Neural crest cell (in vitro differentiated cells): ENCODE measurements at regions not wholly inside any gene's neighbourhood (a gene's known extent, or its start where the extent isn't known, plus 50 kb on each side); places are given as distances from the start of the nearest gene placed in this dataset.

Experiments used
- DNase-seq: peaks from one replicate; pipeline ENCODE4 v3.0.0; 2021; ENCODE audit warnings: low read depth, mixed read lengths, low spot score
- H3K27ac Mint-ChIP-seq: one replicate; pipeline ENCODE4 v1.8.0; 2021; ENCODE audit warnings: mild to moderate bottlenecking, mixed read lengths; ENCODE audit not compliant: unreplicated experiment
- H3K27me3 Mint-ChIP-seq: 2 replicates; pipeline ENCODE4 v1.8.0; 2021; ENCODE audit warnings: low read depth, mild to moderate bottlenecking, mixed read lengths
- H3K36me3 Mint-ChIP-seq: 2 replicates; pipeline ENCODE4 v1.8.0; 2021; ENCODE audit warnings: low read depth, mild to moderate bottlenecking, mixed read lengths
- H3K4me1 Mint-ChIP-seq: 2 replicates; pipeline ENCODE4 v1.8.0; 2021; ENCODE audit warnings: mixed read lengths
- H3K4me3 Mint-ChIP-seq: one replicate; pipeline ENCODE4 v1.8.0; 2021; ENCODE audit warnings: mild to moderate bottlenecking, mixed read lengths
- H3K9me3 Mint-ChIP-seq: 2 replicates; pipeline ENCODE4 v1.8.0; 2021; ENCODE audit warnings: mixed read lengths
- CTCF ChIP-seq: fragments of 200-600 bp; sonication (generic); conservative IDR thresholded peaks from 2 replicates; pipeline ENCODE4 v1.5.0; 2021; ENCODE audit warnings: antibody characterized with exemption, mild to moderate bottlenecking

- H3K27me3 Mint-ChIP-seq = peaks cover 3% of the 10 kb centered on the region
- H3K27ac Mint-ChIP-seq = no peak overlapping the region
- peaks cover 11% of the 10 kb centered on the region for H3K4me1 Mint-ChIP-seq
- peaks cover 3% of the 10 kb centered on the region for H3K9me3 Mint-ChIP-seq
- H3K4me3 Mint-ChIP-seq = no peak overlapping the region
- DNase-seq = peak; percentile 63
- no peaks in the 10 kb centered on the region for H3K36me3 Mint-ChIP-seq
- TF ChIP-seq CTCF = peak; percentile 82
Observed at GRCh38 chr12:130281153-130281799, 56.4 kb upstream of the PIWIL1 start.

GRCh38 chr12:130286041-130286440 lies 51.6 kb upstream of the PIWIL1 start:
- no peak overlapping the region for H3K27ac Mint-ChIP-seq
- no peak overlapping the region for H3K4me3 Mint-ChIP-seq
- peak; percentile 20 for DNase-seq
- peaks cover 3% of the 10 kb centered on the region for H3K27me3 Mint-ChIP-seq
- H3K4me1 Mint-ChIP-seq = peaks cover 13% of the 10 kb centered on the region
- peak; percentile 53 for TF ChIP-seq CTCF
- peaks cover 3% of the 10 kb centered on the region for H3K9me3 Mint-ChIP-seq
- no peaks in the 10 kb centered on the region for H3K36me3 Mint-ChIP-seq

GRCh38 chr12:130286741-130287440 lies 50.8 kb upstream of the PIWIL1 start:
- Mint-ChIP-seq H3K9me3 (peaks cover 3% of the 10 kb centered on the region), H3K36me3 (no peaks in the 10 kb centered on the region), H3K27ac (no peak overlapping the region), H3K4me1 (peaks cover 13% of the 10 kb centered on the region), H3K4me3 (no peak overlapping the region), H3K27me3 (peaks cover 3% of the 10 kb centered on the region)
- TF ChIP-seq CTCF = no peak
- DNase-seq = no peak
